ENCODE measurements at regions not wholly inside any gene's neighbourhood (a gene's known extent, or its start where the extent isn't known, plus 50 kb on each side); places are given as distances from the start of the nearest gene placed in this dataset.

DNA sequence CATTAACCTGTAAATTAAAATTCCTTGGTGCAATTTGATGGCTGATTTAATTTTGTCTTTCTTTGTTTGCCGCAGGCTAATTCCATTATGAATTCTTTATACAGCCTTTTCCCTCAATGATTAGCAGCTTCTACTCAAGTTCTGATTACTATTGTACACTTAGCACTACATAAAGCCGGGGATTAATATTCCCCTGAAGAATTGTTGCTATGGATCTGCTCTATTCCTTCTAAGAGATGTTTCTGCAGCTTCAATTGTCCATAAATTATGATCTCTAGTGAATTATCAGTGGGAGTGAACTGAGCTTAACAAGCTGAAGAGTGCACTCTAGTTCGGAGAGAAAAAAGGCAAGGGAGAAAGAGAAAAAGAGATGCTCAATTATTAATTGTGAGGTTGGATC, 433.7 kb upstream of the SPRED2 start:
- Histone ChIP-seq H2BK15ac (ENCODE audit: low read length) (no peak overlapping the region), H2AK5ac (ENCODE audit: low read depth, low read length) (no peak overlapping the region), H3K4me2 (ENCODE audit: insufficient read depth in 1 of 2, low read depth in 2 of 2, low read length in 2 of 2) (no peak overlapping the region), H3K23me2 (ENCODE audit: low read depth, low read length) (no peaks in the 10 kb centered on the region), H3K4ac (replicated peaks; ENCODE audit: insufficient read length, low read depth, low read length) (no peak overlapping the region), H3K9me3 (ENCODE audit: insufficient read depth in 2 of 2, low read depth in 1 of 2, low read length in 1 of 2) (no peaks in the 10 kb centered on the region), H3K9ac (replicated peaks in 1 of 4; ENCODE audit: extremely low read depth in 1 of 4, low read depth in 3 of 4, low read length in 3 of 4) (no peak overlapping the region), H3K79me2 (ENCODE audit: control insufficient read depth in 1 of 2, insufficient read depth in 2 of 2, low read length in 2 of 2) (no peaks in the 10 kb centered on the region), H4K91ac (replicated peaks; ENCODE audit: insufficient read length, low read length) (no peak overlapping the region), H4K8ac (ENCODE audit: extremely low read depth, insufficient read depth, low read length) (no peak overlapping the region), H3K4me3 (ENCODE audit: extremely low read depth in 1 of 4, insufficient read depth in 2 of 4, low read depth in 3 of 4, low read length in 4 of 4) (no peak overlapping the region), H3K56ac (replicated peaks; ENCODE audit: insufficient read length, low read depth, low read length) (no peak overlapping the region), H4K20me1 (replicated peaks in 1 of 2; ENCODE audit: control insufficient read depth in 1 of 2, insufficient read depth in 2 of 2, low read length in 2 of 2) (no peaks in the 10 kb centered on the region), H3K18ac (ENCODE audit: extremely low read depth, low read length) (no peak overlapping the region), H2AFZ (ENCODE audit: low read length) (no peak overlapping the region), H4K5ac (ENCODE audit: insufficient read length, low read depth, low read length) (no peak overlapping the region), H3K23ac (ENCODE audit: insufficient read length) (no peak overlapping the region), H3K14ac (ENCODE audit: insufficient read length) (no peak overlapping the region), H2BK12ac (ENCODE audit: low read depth, low read length) (no peak overlapping the region), H3K27me3 (replicated peaks in 1 of 4; ENCODE audit: control insufficient read depth in 3 of 4, extremely low read depth in 1 of 4, insufficient read depth in 3 of 4, low read length in 3 of 4) (no peaks in the 10 kb centered on the region), H2BK20ac (ENCODE audit: low read length) (no peak overlapping the region), H2BK5ac (ENCODE audit: low read depth, low read length) (no peak overlapping the region), H3K27ac (ENCODE audit: low read depth, low read length) (no peak overlapping the region), H3K79me1 (ENCODE audit: low read depth, low read length) (no peaks in the 10 kb centered on the region), H3K4me1 (replicated peaks in 1 of 4; ENCODE audit: control insufficient read depth in 3 of 4, insufficient read depth in 4 of 4, low read length in 3 of 4) (peaks cover 0 to 12% (median 5%) of the 10 kb centered on the region in 4 experiments; a peak in 3 of 7 replicates), H3K36me3 (ENCODE audit: control insufficient read depth in 2 of 4, insufficient read depth in 4 of 4, low read length in 3 of 4) (no peaks in the 10 kb centered on the region), H2BK120ac (replicated peaks; ENCODE audit: low read depth, low read length) (no peak overlapping the region)
- 94% methylated on average over 3 of the region's 3 CpGs; no CpG with 5 or more reads in 1 of the 2 experiments for WGBS, 2 experiments (ENCODE audit: extremely low coverage in 1 of 2, insufficient coverage in 1 of 2, insufficient read length in 1 of 2, insufficient replicate concordance in 2 of 2, low coverage in 1 of 2, low lambda C conversion rate in 2 of 2, missing lambda C conversion rate in 1 of 2)
- FAIRE-seq (no peak), DNase-seq (ENCODE audit: low read depth in 1 of 2, low spot score in 2 of 2) (no peak)
- TF ChIP-seq TCF12 (IDR thresholded peaks at IDR 0.05; ENCODE audit: low read depth, low read length) = no peak
- TF ChIP-seq MAFK (IDR thresholded peaks at IDR 0.05; ENCODE audit: low read depth, low read length) = no peak
- TF ChIP-seq BRCA1 (IDR thresholded peaks at IDR 0.05; ENCODE audit: low read depth, low read length) = no peak
- TF ChIP-seq SP2 (IDR thresholded peaks at IDR 0.05; ENCODE audit: low read length) = no peak
- no peak for TF ChIP-seq CHD2 (IDR thresholded peaks at IDR 0.05; ENCODE audit: low read length)
- ChIA-PET POLR2A (ENCODE audit: partially characterized antibody) (no interaction called here), CTCF (ENCODE audit: partially characterized antibody) (interaction anchor here (0.6 to 1.4 kb wide), 2 partner anchors 23 to 709 kb away, joined by 3 to 4 read pairs; no protein-coding TSS in a partner anchor)
